ENCODE measurements at regions not wholly inside any gene's neighbourhood (a gene's known extent, or its start where the extent isn't known, plus 50 kb on each side); places are given as distances from the start of the nearest gene placed in this dataset.

GRCh38 chr5:74415695-74416102 lies 224.8 kb downstream of the ENC1 start:
- TF ChIP-seq, protein P1, sequence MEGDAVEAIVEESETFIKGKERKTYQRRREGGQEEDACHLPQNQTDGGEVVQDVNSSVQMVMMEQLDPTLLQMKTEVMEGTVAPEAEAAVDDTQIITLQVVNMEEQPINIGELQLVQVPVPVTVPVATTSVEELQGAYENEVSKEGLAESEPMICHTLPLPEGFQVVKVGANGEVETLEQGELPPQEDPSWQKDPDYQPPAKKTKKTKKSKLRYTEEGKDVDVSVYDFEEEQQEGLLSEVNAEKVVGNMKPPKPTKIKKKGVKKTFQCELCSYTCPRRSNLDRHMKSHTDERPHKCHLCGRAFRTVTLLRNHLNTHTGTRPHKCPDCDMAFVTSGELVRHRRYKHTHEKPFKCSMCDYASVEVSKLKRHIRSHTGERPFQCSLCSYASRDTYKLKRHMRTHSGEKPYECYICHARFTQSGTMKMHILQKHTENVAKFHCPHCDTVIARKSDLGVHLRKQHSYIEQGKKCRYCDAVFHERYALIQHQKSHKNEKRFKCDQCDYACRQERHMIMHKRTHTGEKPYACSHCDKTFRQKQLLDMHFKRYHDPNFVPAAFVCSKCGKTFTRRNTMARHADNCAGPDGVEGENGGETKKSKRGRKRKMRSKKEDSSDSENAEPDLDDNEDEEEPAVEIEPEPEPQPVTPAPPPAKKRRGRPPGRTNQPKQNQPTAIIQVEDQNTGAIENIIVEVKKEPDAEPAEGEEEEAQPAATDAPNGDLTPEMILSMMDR (IDR thresholded peaks at IDR 0.05): no peak
- no peak for DNase-seq (ENCODE audit: low spot score)
- H3K4me1 ChIP-seq (ENCODE audit: control insufficient read depth in 1 of 2, low read depth in 2 of 2): no peaks in the 10 kb centered on the region
- H3K4me3 ChIP-seq: no peak overlapping the region
- no peaks in the 10 kb centered on the region for H3K9me3 ChIP-seq
- ATAC-seq (ENCODE audit: insufficient number of reproducible peaks, low FRiP score, low read depth): no peak
- no peak overlapping the region for H3K27ac ChIP-seq
- H3K36me3 ChIP-seq: no peaks in the 10 kb centered on the region
- no peaks in the 10 kb centered on the region for H3K27me3 ChIP-seq (replicated peaks; ENCODE audit: insufficient read depth)

GRCh38 chr5:74414228-74414627 lies 226.3 kb downstream of the ENC1 start:
- DNase-seq (ENCODE audit: low spot score) (no peak), ATAC-seq (ENCODE audit: insufficient number of reproducible peaks, low FRiP score, low read depth) (no peak)
- Histone ChIP-seq H3K36me3 (no peaks in the 10 kb centered on the region), H3K4me1 (ENCODE audit: control insufficient read depth in 1 of 2, low read depth in 2 of 2) (no peaks in the 10 kb centered on the region), H3K27ac (no peak overlapping the region), H3K4me3 (no peak overlapping the region), H3K9me3 (no peaks in the 10 kb centered on the region), H3K27me3 (replicated peaks; ENCODE audit: insufficient read depth) (no peaks in the 10 kb centered on the region)
- TF ChIP-seq, protein P1 (IDR thresholded peaks at IDR 0.05): no peak

DNA sequence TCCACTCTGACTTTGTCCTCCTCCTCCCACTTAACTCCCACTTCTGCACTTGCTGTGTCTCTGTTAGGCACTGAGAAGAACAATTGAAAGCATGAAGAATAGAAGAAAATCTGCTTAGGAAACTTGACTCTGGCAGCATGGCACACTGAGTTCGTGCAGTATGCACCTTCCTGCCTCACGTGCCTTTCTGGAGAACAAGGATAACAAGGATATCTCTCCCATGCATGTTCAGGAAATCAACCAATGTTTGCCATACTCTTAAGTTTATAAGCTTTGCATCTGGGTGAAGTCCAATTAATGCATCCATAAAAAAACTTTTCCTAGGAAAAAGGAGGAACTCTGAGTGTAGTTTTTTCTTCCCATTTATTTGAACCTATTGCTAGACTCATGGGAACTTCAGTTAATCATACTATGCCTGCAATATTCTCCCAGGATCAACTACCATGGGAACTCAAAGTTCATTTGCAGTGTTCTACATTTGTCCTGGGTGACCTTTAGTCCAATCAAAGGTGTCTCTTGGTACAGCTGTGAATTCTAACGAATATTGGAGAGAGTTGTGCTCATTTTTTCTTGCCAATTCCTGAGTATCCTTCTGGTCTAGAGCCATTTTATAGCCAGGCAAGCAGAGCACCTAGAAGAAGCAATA lies 227.0 kb downstream of the ENC1 start:
- no peak for ATAC-seq (ENCODE audit: insufficient number of reproducible peaks, low FRiP score, low read depth)
- Histone ChIP-seq H3K4me3 (no peak overlapping the region), H3K27ac (no peak overlapping the region), H3K27me3 (replicated peaks; ENCODE audit: insufficient read depth) (no peaks in the 10 kb centered on the region), H3K9me3 (no peaks in the 10 kb centered on the region), H3K36me3 (no peaks in the 10 kb centered on the region), H3K4me1 (ENCODE audit: control insufficient read depth in 1 of 2, low read depth in 2 of 2) (no peaks in the 10 kb centered on the region)
- TF ChIP-seq, protein P1 (IDR thresholded peaks at IDR 0.05): no peak
- no peak for DNase-seq (ENCODE audit: low spot score)

- no peak for ATAC-seq (ENCODE audit: insufficient number of reproducible peaks, low FRiP score, low read depth)
- no peak for DNase-seq (ENCODE audit: low spot score)
- TF ChIP-seq, protein P1 (IDR thresholded peaks at IDR 0.05): no peak
- H3K27me3 ChIP-seq (replicated peaks; ENCODE audit: insufficient read depth): no peaks in the 10 kb centered on the region
- H3K9me3 ChIP-seq: no peaks in the 10 kb centered on the region
- H3K27ac ChIP-seq: no peak overlapping the region
- H3K4me1 ChIP-seq (ENCODE audit: control insufficient read depth in 1 of 2, low read depth in 2 of 2): peaks cover 0 to 8% of the 10 kb centered on the region in 2 donors
- no peak overlapping the region for H3K4me3 ChIP-seq
- H3K36me3 ChIP-seq: no peaks in the 10 kb centered on the region
Measured at GRCh38 chr5:74412066-74412465, 228.5 kb downstream of the ENC1 start.

GRCh38 chr5:74409712-74410111 lies 230.8 kb downstream of the ENC1 start:
- H3K27me3 ChIP-seq (replicated peaks; ENCODE audit: insufficient read depth): no peaks in the 10 kb centered on the region
- H3K27ac ChIP-seq: no peak overlapping the region
- no peak overlapping the region for H3K4me3 ChIP-seq
- ATAC-seq (ENCODE audit: insufficient number of reproducible peaks, low FRiP score, low read depth): no peak
- peaks cover 4 to 28% of the 10 kb centered on the region in 2 donors for H3K4me1 ChIP-seq (ENCODE audit: control insufficient read depth in 1 of 2, low read depth in 2 of 2)
- no peaks in the 10 kb centered on the region for H3K36me3 ChIP-seq
- no peak for DNase-seq (ENCODE audit: low spot score)
- TF ChIP-seq, protein P1 (IDR thresholded peaks at IDR 0.05): no peak
- no peaks in the 10 kb centered on the region for H3K9me3 ChIP-seq

All from thoracic aorta (tissue), 2 donors.